Erythroblast (primary cell): ENCODE measurements at regions not wholly inside any gene's neighbourhood (a gene's known extent, or its start where the extent isn't known, plus 50 kb on each side); places are given as distances from the start of the nearest gene placed in this dataset.

Experiments
- GATA1 ChIP-seq: IDR thresholded peaks from 2 replicates; pipeline ENCODE4 v1.6.1; 2011; ENCODE audit warnings: low read depth, mild to moderate bottlenecking, control low read depth, low read length, moderate library complexity
- POLR2A ChIP-seq: IDR thresholded peaks from 2 replicates; pipeline ENCODE4 v1.6.1; 2011; ENCODE audit warnings: mild to moderate bottlenecking, low read length

DNA sequence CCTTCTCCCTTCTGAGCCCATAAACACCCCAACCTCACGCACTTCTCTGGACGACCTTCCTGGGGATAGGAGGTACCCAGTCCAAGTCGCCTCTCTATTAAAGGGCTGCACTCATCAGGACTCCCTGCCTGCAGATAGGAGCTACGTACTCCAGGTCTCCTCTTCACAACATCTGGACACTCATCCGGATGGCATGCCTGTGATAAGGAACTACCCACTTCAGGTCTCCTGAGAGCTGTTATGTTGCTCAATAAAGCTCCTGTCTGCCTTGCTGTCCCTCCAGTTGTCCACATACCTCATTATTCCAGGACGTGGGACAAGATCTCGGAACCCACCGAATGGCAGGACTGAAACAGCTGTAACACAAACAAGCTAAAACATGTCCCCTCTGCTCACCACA is 548.0 kb downstream of the TBC1D32 start:
- TF ChIP-seq POLR2A (no peak), GATA1 (no peak)
